HG03439 (cell line): ENCODE measurements at regions not wholly inside any gene's neighbourhood (a gene's known extent, or its start where the extent isn't known, plus 50 kb on each side); places are given as distances from the start of the nearest gene placed in this dataset.

Experiments used
- ATAC-seq: cut with Tn5 transposase; IDR thresholded peaks from one replicate; pipeline ENCODE4 v1.9.1; 2021; ENCODE audit warnings: mild to moderate bottlenecking, moderate library complexity; ENCODE audit not compliant: unreplicated experiment

DNA sequence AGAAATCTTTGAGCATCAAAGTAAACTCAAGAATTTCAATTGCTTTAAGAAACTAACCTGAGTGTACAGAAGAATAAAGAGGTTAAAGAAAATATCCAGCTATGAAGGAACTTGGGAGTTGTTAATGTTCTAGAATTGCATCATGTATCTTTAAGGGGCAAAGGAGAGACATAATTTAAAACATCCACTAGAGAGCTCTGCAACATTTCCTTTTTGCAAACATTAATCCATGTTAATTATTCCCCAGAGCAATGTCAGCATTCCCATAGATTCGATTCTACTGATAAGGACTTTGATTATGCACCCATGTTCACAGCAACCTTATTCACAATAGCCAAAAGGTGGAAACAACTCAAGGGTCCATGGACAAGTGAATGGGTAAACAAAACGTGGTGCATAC lies 80.2 kb upstream of the SORBS2 start:
- ATAC-seq = no peak

DNA sequence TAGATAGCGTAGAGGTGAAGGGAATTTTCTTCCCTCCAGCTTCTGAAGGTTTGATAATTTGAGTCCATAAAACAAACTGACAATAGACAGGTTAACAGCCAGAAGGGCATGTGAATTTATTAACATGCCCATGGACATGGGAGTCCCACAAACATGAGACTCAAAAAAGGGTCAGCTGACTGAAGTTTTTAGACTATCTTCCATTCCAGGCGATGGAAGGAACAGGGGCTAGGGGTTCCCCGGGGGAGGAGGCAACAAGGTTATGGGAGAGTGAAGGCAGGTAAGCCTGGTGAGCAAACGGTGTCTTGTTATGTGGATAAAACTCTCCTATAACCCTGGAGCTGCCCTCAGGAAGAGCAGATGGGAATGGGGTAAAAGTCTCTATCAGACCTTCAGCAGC lies 81.5 kb upstream of the SORBS2 start:
- no peak for ATAC-seq

DNA sequence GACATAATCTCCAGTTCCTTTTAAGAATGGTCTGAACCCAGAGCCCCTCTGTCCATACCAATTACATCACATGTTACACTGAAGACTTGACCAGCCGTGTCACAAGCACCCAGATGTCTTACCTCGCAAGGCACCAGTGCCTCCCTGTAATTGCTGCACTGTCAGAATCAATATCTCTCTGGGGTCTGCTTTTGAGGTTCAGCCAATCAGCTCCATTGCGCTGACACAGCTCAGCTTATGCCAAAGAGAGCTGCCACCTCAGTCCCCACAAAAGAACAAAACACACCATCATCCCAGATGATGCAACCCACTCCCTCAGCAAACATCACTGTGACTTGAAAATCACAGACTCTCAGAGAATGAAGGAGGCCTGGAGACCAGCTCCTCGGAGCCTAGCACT lies 82.5 kb upstream of the SORBS2 start:
- ATAC-seq = no peak

DNA sequence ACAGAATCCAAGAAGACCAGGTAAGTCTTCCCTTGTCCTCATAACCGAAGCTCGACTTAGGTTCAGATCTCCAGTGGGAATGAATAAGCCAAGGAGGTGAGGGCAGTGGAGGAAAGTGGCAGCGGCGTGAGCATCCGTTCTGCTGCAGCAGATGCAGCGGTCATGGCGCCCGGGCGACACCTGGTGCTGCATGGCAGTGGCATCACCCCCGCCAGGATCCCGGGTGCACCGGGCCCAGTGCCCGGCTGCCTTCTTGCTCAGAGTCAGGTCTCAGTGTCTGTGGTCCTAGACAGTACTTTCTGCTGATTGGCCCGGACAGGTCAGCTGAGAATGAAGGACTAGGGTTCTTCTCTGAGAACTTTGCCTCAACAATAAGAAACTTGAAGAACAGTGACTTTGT lies 83.4 kb upstream of the SORBS2 start:
- ATAC-seq = no peak

DNA sequence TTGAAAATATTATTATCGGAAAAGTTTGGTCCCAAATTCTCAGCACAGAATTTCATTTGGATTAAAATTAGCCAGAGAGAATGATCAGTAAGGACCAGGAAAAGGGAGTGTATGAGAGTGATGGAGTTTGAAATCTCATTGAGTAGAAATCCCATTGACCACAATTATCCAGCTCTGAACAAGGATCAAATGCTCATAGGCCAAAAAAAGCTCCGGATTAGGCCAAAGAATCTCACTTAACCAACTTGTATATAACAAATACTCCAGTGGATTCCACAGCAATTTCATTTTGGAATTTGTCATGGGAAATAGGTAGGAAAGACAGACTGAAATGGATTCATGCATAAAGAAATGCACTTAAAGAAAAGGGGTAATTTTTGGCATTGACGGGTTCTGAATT lies 83.9 kb upstream of the SORBS2 start:
- ATAC-seq = no peak

DNA sequence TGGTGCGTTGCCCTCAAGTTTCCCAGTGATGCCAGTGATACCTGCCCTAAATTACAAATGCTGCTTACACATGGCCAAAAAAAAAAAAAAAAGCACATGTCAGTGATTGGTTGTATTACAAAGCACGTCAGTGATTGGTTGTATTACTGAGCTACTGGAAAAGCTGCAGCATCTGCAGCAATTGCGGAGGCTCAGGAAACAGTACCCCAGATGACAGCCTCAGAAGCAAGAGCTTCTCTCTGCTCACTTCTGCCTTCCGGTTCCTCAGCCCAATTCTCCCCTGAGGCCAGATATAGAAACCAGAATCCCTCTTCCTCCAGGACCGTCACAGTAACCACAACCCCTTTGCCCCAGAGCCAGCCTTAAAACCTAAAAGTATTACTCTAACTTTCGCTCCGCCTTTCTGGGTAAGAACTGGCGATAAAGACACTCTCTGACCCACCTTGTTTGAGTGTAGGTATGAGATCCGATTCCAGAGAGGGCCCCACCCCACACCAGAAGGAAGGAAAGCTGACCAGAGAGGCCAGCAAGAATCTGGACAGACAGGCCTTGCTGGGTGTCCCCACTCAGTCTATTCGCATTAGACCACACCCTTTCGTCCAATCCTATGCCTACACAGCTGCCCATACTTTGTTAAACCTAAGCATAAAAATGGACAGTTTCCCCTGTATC lies 85.0 kb upstream of the SORBS2 start:
- ATAC-seq = no peak

DNA sequence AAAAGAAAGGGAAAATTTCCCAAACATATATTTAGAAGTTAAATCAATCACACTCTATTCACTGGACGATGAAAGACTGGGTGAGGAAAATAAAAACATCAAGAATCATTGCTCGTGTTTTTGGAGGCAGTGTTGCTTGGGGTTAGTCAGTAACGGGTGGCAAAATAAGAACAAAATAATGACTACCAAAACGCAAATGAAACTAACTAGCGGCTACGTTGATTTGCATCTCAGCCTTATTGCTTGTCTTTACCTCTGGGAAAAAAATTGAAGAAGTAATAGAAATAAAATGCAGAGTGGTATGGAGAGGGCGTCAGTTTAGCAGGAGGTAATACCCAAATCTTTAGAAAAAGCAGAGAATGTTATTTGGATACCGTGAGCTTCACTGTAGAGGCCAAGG lies 86.4 kb upstream of the SORBS2 start:
- ATAC-seq = no peak

DNA sequence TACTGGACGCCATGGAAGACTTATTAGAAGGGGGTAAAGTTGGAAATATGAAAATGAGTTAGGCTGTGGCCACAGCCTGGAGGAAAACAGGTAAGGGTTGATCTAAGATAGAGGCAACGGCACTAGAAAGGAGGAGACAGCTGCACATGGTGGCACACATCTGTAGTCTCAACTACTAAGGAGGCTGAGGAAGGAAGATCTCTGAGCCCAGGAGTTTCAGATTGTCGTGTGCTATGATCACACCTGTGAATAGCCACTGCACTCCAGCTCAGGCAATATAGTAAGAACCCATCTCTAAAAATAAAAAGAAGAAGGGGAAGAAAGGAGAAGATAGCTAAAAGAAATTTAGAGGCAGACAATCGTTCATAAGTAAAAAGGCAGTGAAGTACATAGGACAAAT lies 87.8 kb upstream of the SORBS2 start:
- ATAC-seq = no peak

DNA sequence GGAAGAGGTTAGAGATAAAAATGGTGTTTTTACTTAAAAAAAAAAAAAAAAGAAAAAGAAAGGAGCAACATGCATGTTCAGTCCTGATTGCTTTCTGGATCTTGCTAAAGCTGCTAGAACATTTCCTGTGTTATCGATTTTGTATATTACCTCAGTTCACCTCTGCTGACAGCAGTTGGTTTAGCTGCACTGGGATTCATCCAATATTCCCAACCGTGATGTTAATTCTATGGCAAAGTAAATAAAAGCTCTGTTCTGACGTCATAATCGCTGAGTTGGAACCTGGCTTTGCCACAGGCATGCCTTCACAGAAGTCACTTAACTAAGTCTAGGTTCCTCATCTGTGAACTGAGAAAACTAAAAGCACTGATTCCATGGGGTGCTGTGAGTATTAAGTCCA lies 90.7 kb upstream of the SORBS2 start:
- no peak for ATAC-seq

DNA sequence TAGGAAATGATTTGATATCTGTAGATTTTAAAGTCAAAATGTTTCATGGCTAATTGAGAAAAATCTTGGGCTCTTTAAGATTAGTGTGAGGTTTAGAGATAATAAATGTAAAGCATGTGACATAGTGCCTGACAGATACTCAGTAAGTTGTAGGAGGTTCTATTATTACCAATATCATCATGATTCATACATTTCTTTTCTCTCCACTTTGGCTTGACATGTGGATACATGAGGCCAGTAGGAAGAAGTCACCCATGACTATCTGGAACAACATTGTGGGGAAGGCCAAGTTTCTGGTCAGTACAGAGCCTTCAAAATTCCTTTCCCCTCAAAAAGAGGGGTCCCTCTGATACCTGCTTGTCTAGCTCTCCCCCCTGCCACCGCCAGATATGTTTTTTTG lies 91.2 kb upstream of the SORBS2 start:
- no peak for ATAC-seq

DNA sequence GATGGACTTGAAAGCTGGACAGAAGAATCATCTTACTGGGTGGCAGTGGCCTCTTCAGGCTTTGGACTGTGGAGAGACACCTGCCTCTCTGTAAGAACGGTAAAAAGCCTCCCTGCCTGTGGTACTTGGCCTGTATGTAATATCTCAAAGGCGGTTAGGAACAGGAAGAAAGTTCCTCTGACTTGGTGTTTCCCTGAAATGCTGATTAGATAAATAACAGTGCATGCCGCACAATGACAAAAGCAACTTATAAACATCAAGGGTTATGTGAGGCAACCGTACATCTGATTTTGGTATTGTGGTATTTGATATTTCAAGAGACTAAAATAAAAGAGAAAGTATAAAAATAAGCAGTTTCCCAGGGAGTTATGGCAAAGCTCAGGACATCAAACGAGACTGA lies 92.4 kb upstream of the SORBS2 start:
- ATAC-seq = no peak

DNA sequence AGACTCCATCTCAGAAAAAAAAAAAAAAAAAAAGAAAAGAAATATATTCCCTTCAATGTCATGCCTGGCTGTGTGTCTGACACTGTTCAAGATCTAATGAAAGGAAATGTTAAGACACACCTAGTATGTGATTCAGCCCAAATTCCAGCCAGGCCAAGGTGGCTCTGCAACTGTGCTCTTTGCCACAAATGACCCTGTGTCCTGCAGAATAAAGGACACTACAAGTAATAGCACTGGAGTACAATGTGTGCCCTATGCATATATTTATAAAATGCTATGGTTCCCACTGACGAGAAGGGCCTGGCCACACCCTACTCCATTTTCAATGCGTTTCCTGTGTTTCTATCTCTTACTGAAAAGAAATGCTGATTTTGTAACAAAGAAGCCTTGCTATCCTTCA lies 98.0 kb upstream of the SORBS2 start:
- ATAC-seq = no peak

DNA sequence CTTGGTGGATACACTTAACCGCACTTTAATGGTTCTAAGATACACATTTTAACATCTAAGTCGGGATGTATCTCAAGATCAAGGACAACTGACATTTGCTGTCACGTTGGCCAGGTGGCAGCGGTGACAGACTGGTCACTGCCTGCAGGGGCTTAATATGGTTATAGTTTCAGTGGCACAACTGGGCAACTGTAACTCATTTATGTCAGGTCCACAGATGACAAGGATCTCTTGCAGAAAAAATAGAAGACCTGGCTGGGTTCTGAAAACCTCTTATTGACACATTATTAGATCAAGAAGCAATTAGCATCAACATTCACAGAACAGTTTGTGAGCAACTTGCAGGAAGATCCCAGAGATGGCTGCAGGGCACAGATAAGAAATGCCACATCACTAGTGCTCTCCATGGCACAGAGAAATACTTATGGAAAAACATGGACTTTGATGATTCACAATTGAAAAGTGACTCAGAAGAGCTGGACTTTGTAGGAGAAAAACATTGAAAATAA lies 99.6 kb upstream of the SORBS2 start:
- ATAC-seq = no peak

DNA sequence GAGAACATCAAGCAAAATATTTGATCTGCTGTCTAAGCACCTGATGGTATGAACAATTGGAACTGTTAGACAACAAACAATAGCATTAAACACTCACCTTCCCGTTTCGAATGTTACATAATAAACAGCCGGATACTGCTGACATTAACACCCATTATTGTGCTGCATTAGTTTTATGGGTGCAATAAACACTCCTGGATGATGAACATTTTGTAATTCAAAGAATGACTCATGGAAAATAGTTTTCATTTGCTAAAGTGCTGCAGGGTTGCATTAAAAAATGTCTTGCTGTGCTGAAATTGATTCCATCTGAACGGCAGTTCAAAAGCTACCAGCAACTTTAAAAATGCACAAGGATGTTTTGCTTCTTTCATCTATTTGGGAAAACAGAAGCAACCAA lies 100.8 kb upstream of the SORBS2 start:
- ATAC-seq = no peak

DNA sequence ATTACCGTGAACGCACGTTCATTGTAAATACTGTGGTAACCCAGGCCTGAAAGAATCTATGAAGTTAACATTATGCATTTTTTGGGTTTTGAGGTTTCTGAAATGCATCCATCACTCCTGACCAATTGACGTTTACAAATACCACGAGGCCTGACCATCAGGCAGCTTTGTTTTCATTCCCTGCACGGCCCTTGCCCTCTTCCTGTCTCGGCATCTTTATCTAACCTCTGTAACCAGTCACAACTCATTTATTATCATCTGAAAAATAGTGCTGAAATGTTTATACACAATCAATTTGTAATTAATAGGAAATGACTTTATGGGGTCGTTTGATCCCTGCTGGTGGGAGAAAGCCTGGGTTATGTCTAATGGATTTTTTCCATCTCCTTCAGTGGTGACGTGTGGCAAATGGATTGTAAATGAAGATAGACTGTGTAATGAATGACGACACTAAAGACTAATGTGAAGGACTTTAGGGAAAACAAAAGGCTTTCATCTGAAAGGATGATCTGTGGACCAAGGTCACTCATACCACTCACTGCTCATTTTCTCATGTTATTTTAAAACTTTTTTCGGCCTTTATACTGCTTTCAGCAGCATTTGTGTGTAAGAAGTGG lies 102.7 kb upstream of the SORBS2 start:
- no peak for ATAC-seq

DNA sequence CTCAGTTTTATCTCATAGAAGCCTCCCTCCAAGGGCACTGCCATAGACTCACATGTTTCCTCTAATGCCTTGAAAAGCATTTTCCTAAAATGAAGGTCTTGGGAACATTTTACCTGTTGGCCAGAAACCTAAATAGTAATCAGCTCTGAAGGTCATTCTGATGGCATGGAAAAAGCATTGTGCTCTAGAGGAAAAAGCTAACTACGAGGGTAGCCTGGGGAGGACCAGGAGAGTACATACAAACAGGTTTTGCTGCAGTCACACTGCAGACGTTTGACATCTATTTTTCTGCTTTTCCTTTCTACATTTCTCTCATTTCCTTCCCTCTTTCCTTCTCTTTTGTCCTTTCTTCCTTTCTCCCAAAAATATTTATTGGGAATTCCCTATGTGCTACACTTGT lies 103.3 kb upstream of the SORBS2 start:
- no peak for ATAC-seq

DNA sequence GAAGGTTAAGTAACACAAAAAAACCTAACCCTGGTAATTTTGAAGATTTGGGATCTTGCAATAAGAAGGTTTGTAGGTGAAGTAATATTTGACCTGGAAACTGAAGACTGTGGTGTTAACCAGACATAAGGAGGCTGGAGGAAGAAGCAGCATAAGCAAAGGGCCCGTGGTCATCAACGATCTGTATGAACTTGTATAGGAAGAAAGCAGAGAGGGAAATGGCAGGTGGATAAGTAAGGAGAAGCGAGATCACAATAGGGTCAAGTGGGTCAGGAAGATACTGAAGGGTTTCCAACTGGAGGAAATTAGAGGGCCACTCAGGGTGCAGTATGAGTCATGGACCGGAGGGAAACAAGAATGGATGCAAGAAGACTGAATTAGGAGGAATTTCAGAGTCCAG lies 103.8 kb upstream of the SORBS2 start:
- no peak for ATAC-seq

DNA sequence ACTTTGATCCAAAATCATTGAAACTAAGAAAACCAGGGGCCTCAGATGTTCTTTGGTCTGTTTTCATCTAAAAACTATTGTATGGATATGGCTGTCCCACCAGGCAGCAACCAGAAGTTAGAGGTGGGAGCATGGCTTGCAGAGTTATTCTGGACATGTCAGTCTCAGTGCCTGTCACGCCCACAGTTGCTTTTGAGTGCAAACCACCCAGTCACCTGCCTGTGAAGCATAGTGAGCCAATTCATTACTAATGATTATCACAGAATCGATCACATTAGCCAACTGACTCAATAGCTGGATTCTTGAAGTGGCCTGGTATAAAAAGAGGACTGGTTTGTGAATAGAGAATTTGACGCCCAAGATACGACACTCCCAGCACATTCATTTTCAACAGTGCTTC lies 104.2 kb upstream of the SORBS2 start:
- no peak for ATAC-seq

DNA sequence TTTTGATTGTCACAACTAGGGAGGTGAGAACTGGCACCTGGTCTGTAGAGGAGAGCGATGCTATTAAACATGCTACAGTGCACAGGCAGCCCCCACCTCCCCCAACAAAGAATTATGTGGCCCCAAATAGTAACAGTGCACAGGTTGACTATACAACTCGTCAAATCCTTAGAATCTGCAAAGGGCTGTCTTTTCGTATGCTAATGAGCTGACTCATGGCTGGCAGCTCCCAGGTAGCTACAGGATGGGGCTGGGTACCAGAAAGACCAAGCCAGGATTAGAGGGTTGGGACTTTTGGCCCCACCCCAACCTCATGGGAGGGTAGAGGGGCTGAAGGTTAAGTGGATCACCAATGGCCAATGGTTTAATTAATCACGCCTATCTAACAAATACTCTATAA lies 104.7 kb upstream of the SORBS2 start:
- no peak for ATAC-seq

DNA sequence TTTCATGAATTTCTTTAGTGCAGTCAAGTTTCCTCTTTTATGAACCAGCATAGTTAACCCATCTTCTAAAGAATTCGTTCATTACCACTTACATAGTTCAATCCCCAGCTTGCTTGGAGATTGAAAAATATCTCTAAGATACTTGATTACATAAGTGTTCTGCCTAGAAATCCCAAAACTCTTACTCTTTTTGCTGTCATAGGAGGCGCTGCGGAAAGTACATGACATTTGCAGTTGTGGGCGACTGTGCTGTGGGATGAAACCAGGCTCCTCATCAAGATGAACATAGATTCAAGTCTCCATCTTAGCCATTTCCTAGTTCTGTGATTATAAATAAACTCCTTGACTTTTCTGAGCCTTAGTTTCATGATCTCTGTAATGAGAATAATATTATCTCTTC lies 107.1 kb upstream of the SORBS2 start:
- ATAC-seq = no peak

DNA sequence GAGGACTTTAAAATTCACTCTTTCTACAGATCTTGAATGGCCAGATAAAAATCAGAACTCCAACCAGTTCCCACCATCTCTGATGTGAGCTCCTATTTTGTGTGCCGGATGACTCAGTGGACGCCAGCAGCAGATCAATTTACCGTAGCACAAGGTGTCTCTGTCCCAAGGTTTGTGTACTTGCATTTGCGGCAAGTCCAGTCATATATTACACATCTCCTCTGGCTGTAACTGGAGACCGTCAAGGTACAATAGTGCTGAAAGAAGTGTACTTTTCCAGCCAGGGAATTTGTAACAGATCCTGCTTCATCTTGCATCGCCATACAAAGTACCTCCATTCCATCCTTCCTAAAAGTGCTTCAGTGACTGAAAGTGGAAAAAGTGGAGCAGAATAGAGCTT lies 108.2 kb upstream of the SORBS2 start:
- no peak for ATAC-seq

DNA sequence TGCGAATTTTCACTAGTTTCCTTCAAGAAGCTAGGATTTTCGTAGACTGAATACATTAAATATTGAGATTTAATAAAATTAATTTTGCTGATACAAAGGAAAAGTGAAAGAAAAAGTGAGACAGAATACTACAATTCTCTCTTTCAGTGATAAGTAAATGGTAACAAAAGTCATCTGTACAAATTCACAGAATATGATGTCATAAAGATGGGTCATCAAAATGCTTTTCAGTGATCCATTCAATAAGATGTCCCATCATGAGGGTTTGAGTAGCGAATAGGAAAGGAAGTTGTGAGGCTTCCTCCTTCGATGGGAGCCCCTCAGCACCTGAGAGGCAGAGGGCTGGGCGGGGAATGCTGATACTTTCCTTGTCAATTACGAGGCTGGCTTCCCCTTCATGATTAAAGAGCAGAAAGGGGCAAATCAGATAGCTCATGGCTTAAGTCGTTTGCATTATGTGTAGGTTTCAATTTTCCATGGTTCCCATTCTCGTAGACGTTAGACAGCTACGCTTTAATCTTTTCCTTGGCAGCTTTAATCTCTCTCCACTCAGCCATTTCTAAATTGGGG lies 108.8 kb upstream of the SORBS2 start:
- ATAC-seq = no peak
